OCI-LY3 (cell line): ENCODE measurements at regions not wholly inside any gene's neighbourhood (a gene's known extent, or its start where the extent isn't known, plus 50 kb on each side); places are given as distances from the start of the nearest gene placed in this dataset.

ENCODE experiments used
- EZH2phosphoT487 ChIP-seq: fragments of 200-600 bp; shearing (Covaris generic); IDR thresholded peaks from 2 replicates; pipeline ENCODE4 v1.6.1; 2018; ENCODE audit warnings: antibody characterized with exemption, mixed run types, low read depth
- TF ChIP-seq, protein P1 (sequence below): fragments of 200-600, 300-600 bp; sonication (generic); IDR thresholded peaks from 2 replicates; pipeline ENCODE4 v1.5.1; 2014; ENCODE audit warnings: antibody characterized with exemption, low read length, low read depth

DNA sequence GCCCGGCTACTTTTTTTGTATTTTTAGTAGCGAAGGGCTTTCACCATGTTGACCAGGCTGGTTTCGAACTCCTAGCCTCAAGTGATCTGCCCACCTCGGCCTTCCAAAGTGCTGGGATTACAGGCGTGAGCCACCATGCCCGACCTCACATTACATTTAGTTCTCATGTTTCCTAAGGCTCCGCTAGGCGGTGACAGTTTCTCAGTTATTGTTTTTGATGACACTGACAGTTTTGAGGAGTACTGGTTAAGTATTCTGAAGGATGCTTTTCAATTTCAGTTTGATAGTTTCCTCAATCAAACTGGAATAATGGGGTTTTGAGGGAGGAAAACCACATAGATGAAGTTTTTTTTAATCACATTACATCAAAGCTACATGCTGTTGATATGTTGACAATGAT, 1028.5 kb downstream of the CDH8 start:
- TF ChIP-seq, protein P1, sequence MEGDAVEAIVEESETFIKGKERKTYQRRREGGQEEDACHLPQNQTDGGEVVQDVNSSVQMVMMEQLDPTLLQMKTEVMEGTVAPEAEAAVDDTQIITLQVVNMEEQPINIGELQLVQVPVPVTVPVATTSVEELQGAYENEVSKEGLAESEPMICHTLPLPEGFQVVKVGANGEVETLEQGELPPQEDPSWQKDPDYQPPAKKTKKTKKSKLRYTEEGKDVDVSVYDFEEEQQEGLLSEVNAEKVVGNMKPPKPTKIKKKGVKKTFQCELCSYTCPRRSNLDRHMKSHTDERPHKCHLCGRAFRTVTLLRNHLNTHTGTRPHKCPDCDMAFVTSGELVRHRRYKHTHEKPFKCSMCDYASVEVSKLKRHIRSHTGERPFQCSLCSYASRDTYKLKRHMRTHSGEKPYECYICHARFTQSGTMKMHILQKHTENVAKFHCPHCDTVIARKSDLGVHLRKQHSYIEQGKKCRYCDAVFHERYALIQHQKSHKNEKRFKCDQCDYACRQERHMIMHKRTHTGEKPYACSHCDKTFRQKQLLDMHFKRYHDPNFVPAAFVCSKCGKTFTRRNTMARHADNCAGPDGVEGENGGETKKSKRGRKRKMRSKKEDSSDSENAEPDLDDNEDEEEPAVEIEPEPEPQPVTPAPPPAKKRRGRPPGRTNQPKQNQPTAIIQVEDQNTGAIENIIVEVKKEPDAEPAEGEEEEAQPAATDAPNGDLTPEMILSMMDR, result no peak
- no peak for TF ChIP-seq EZH2phosphoT487
